Globus pallidus (tissue), 1 donor: ENCODE measurements at regions not wholly inside any gene's neighbourhood (a gene's known extent, or its start where the extent isn't known, plus 50 kb on each side); places are given as distances from the start of the nearest gene placed in this dataset.
A peak's percentile ranks its signal among the peaks of the same experiment; 100 is the strongest.
"Not testable (repeated sequence)": the region's sequence is repeated elsewhere in the genome, so short reads cannot be mapped to it uniquely, and the experiment has no call there.

Experiments
- DNase-seq: peaks from one replicate; pipeline ENCODE4 v3.0.0-alpha.2; 2015; ENCODE audit warnings: low spot score

DNA sequence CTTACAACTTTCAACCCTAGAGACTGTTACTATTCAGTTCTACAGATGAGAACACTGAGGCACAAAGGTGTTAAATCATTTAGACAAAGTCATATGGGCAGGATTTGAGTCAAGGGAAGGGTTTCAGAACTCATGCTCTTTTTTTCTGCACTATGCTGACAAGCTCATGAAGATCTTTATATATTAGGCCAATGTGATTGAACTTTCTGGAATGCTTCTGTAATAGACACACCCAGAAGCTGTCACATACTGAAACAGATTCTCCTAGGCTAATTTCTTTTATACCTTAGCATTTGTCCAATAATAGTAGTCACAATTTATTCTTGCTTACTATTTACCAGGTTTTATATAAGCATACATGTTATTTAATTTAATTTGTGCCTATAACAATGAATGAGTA is 164.0 kb downstream of the ALG10B start:
- no peak for DNase-seq

GRCh38 chr12:38484821-38485449 is 168.4 kb downstream of the ALG10B start:
- DNase-seq, result no peak

DNA sequence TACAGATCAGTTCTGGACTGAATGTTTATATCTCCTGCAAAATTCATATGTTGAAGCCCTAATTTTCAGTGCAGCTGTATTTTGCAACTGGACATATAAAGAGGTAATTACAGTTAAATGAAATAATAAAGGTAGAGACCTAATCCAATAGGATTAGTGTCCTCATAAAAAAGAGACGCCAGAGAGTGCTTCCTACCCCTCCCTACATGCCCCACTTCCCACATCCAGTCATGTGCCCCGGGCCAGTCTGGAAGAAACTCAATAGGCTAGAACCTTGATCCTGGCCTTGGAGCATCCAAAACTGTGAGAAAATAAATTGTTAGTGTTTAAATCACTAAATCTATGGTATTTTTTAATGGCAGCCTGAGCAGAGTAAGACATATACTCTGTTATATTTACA is 172.3 kb downstream of the ALG10B start:
- DNase-seq, result no peak

DNA sequence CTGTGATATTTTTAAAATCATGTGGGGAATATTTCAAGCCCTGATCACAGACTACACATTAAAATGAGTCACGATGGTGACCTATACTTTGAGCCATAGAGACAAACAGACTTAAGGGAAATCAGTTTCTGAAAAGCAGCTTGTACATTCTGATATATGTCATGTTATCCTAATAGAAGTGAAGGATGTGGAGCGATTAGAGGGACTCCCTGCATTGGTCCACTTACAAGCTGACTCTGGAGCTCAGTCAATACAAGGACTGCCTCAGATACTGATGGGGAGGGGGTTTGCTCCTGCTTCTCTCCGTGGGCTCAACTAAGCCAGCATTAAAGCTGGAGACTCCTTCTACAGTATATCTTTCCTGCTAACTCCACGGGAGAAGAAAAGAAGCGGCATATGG is 173.5 kb downstream of the ALG10B start:
- DNase-seq, result no peak

DNA sequence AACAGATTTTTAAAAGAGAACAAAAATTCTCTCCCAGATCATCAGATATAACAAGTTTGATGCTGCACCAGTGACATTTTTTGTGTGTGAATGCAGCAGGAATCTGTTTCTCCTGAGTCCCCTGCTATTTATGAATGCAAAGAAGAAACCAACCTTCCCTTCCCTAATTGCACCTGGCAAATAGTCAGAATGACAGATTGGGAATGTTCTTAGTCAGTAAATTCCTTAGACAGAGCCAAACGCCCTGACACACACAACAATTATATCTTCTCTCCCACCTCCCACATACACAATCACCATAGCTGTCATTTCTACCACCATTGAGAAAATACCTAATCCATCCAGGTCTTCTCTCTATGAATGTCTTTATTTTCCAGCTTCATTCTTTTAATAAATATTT is 174.4 kb downstream of the ALG10B start:
- DNase-seq, result no peak

DNA sequence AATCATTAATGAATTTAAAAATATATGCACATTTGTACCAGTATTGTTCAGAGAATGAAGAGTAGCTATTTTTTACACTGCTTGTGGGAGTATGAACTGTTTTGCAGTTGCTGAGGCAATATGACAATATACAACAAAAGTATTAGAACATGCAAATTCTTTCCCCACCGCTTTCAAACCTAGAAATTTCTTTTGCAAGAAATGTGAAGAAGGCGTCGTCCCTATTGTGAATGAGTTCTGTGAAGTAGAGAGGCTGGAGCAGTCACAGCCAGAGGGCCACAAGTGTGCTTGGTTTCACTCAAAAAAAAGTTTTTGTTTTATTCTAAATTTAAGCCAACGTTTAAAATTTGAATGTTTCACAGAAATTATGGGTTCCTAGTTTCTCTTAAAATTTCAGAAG is 184.9 kb downstream of the ALG10B start:
- DNase-seq, result no peak

GRCh38 chr12:38501991-38502390 is 185.4 kb downstream of the ALG10B start:
- no peak for DNase-seq

GRCh38 chr12:38502415-38502814 is 185.8 kb downstream of the ALG10B start:
- no peak for DNase-seq

GRCh38 chr12:38507839-38508238 is 191.3 kb downstream of the ALG10B start:
- no peak for DNase-seq

GRCh38 chr12:38508246-38508645 is 191.7 kb downstream of the ALG10B start:
- DNase-seq, result no peak

GRCh38 chr12:38515912-38516311 is 199.3 kb downstream of the ALG10B start:
- peak; percentile 1 for DNase-seq

- DNase-seq, result no peak
Observed at GRCh38 chr12:38516418-38516817, 199.8 kb downstream of the ALG10B start.

DNA sequence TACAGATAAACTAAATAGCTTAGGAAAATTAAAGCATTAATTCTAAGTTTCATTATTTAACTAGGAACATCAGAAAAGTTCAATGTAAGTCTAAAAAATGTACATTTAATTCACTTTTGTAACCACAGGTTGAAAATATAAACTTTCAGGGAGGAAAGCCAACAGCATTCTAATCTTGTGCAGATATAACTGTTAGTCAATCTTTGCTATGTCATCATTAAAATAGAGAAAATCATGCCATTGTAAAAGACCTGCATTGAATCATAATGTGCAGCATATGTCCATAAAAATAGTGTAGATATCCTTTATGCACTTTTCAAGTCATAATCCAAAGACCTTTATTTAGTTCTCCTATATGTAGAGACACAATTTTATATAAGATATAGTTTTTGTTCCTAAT is 207.3 kb downstream of the ALG10B start:
- no peak for DNase-seq

DNA sequence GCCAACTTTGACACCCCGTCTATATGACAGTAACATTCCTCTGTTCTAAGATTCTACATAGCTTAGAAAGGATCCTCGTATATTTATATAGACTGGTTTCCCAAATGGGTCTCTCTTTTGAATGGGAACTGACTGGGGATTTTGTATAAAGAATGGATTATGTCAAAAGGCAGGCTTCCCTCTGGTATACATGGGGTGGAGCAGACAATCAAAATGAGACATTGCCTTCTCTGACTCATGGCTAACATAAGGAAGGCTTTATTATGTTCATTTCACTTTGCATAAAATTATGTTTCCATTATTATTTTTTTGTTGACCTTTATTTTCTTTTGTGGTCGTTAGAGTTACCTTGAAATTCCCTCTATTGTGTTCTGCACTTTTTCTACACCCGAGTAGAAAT is 211.1 kb downstream of the ALG10B start:
- no peak for DNase-seq

- no peak for DNase-seq
Observed at GRCh38 chr12:38528527-38528926, 212.0 kb downstream of the ALG10B start.

DNA sequence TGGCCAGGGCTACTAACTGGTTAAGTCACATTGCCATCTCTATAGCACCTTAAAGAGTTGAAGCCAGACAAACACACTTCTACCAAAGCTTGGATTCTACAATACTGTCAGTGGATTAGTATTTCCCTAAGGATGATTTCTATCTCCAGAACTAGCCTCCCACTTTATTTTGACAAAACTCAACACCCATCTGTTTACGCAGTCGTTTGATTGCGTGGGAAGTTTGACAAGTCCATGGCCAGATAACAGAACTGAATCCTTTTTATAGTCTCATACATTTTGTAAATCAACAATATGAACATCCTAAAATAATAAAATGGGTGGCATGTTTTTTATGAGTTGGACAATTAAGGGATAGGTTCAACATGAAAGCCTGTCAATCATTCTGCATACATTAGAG is 212.7 kb downstream of the ALG10B start:
- not testable (repeated sequence) for DNase-seq

DNA sequence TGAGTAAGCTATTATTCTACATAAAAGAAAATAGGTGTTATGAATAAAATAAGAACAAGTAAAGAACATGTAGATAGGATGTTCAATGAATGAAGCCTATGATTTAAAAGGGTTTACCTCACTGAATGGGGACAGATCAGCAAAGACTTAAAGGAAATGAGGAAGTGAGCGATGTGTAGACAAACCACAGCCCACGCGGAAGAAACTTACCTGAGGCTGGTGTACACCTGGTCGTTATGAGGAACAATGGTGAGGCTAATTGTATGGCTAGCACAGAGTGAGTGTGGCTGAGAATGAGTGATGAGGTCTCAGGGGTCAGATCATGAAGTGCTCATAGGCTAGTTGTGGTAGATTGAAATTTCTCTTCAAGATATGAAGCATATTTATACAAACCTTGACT is 221.7 kb downstream of the ALG10B start:
- no peak for DNase-seq

DNA sequence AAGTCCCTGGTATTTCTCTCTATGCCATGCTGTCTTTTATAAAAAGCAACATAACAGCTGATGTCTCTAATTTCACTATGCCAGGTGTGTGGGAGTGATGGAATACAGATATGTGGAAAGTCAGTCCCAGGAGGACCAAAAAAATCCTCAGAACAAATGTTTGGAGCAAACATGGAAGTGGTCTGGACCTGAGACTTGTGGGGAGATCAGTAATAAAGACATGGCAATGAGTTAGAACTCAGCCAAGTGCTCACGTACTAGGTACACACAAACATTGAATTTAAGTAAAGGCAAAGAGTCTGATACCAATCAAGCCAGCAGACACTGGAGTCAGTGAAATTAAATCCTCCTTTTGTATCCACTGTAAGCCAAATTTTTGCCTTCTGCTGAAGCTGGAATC is 223.6 kb downstream of the ALG10B start:
- DNase-seq, result no peak

DNA sequence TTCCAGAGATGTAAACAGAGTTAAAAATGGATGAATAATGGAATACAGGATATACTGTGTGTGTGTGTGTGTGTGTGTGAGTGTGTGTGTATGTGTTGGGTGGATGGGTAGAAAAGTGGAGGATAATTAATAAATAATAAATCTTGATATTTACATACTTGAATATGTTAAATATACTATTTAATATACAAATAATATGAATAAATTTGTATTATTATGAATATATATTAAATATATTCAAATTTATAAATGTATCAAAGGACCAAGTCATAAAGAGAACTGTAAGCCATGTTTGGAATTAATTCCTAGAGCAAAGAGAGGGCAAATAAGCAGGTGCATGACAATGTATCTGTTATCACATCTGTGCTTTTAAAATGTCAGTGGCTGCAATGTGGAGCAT is 225.3 kb downstream of the ALG10B start:
- DNase-seq, result no peak

DNA sequence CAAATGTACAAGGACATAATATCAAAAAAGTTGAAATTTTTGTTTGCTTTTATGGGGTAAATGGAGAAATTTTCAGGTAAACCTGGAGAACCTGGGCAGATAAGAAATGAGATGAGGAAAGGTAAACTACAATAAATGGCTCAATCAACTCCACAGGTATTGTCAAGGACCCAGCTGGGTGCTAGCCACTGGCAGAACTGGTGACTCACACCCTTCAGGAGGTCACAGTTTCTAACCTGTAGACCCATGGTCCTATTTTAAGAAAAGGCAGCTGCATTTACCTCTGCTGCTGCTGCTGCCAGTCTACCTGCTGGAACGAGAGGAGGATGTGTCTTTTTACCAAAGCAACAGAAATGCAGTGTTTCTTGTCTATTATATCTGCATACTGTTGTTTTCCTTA is 226.6 kb downstream of the ALG10B start:
- no peak for DNase-seq

DNA sequence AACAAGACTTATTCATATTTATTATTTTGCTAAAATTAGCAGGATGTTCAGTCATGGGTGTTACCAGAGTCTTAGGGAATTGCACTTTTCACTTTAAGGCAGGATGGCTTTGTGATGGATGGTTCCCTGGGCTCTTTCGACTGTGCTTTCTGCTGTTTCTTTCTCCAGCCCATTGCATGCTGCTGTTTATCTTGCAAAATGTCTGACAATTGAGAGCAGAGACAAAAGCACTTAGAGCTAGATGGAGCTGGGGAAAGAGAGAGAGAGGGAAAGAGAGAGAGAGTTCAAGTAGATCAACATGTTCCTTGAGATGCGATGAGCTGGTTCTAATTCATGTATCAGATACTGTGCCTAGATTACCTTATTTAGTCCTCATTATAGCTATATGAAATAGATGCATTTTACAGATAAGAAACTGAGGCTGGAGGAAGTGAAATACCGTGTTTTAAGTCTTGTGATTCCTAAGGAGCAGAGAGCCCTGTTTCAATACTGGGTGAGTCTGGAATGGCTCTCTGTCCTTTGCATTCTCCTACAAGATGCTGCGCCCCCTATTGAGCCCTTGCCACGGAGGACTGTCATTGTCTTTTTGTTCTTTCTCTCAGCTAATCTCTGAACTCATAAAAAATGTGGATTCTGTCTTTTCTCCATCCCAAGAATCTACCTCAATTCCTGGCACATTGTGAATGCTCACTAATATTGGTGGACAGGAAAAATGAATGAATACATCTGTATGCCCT is 227.9 kb downstream of the ALG10B start:
- DNase-seq, result no peak

GRCh38 chr12:38547586-38547985 is 231.0 kb downstream of the ALG10B start:
- no peak for DNase-seq

DNA sequence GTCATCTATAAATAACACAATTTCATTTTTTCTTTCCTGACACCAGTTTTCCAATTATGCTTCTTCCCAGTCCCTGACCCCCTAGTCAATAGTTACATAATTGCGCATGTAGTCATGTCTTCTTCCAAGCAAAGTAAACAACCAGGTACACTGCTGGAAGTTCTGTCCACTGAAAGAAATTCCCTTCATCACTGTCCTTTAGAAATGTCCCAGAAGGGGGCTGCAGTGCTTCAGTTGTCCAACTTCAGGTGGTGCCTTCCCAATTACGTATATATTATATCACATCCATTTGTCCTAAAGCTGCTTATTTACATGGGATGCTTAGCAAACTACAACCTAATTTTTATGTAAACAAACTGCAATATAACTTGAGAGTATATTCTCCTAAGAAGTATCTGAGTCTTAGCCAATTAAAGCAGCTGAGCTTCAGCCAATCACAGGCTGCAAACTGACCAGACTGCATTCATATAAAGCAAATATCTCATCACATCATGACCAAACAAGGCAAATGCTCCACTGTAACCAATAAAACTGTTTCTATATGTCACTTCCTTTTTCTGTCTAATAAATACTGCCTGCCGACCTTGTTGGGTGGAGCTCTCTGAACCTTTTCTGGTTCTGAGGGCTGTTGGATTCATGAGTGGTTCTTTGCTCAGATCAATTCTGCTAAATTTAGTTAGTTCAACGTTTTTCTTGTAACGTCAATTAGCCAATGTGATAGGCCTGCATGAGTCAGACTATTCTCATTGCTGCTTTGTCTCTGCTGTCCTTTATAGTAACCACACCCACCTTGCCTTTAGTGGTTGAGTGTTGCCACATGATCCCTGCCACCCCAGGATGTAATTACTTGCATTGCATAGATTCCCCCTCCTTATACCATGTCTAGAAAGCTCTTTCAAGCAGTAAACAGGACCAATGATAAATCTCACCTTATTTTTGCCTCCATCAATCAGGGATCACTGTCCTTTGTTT is 239.3 kb downstream of the ALG10B start:
- no peak for DNase-seq
